Astrocyte of the cerebellum (primary cell): ENCODE measurements at regions not wholly inside any gene's neighbourhood (a gene's known extent, or its start where the extent isn't known, plus 50 kb on each side); places are given as distances from the start of the nearest gene placed in this dataset.

Experiments
- DNase-seq: peaks from one replicate; pipeline ENCODE4 v3.0.0-alpha.2; 2011; ENCODE audit warnings: low read depth
- H3K4me3 ChIP-seq: 2 replicates; pipeline ENCODE4 v1.5.1; 2011; ENCODE audit warnings: mild to moderate bottlenecking, low read depth, low read length, moderate library complexity
- CTCF ChIP-seq: IDR thresholded peaks from 2 replicates; pipeline ENCODE4 v1.5.1; 2012; ENCODE audit warnings: low read length, low read depth, moderate library complexity, mild to moderate bottlenecking; ENCODE audit errors: missing control alignments
- in situ Hi-C: cut with HindIII; loops from 2 replicates; pipeline ENCODE4 v1.10.0; 2017; ENCODE audit warnings: low sequenced_read_pairs

DNA sequence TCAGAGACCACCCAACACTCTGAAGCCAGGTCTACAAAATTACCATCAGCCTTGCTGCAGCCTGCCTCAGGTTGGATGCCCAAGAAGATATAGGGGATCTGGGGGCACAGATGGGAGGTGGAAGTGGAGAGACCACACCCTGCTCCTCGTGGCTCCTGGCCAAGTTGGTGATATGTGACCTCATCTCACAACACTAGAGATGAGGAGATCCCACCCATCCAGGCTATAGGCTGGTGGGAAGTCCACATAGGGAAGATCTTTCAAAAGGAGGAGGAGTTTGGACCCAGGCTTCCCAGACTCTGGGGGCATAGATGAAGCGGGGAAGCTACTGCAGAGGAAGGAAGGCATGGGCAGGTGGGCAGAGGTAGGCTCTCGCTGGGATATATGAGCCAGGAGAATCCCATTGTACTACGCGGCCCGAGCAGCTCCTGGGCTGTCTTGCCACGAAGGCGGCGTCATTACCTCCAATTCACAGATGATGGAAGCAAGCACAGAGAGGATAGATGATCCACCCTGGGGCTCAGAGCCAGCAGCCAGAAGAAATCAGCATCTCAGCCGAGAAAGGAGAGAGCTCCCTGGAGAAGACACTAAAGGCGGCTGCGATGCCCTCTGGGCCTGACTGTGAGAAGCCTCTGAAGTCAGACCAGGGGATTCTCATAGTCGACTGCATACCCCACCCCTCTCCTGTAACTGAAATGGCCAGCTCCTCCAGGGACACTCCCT lies 96.0 kb downstream of the RHOB start:
- in situ Hi-C loops: no loop called here
- TF ChIP-seq CTCF: no peak
- DNase-seq: no peak
- no peak overlapping the region for H3K4me3 ChIP-seq

DNA sequence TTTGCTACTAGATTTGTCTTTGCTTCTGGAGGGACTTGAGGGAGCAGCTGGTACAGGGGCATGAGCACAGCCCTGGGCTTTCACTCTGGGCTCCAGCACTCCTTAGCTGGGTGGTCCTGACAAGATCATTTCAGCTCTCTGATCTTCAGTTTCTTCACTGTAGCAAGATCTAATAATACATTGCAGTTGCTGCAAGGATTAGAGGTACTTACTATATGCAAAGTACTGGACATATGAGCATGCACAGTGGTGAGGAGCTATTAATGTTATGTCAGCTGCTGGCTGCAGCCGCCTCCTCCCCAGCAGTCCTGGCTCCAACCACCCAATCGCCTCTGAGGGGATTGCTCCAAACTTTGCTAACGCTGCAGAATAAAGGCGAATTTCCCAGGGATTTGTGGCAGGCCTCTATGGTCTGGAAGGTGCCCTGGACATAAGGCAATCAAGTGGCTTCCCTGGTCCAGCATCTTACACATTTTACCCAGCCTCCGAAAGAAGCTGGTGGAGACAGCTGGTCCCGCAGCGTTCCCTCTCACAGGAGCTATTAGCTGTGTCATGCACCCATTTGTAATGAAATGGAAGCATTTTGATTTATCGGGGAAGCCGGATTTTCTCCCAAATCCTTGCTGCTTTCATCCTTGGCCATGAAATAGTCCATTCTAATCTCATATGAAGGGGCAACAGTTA lies 96.7 kb downstream of the RHOB start:
- TF ChIP-seq CTCF: no peak
- H3K4me3 ChIP-seq: no peak overlapping the region
- in situ Hi-C loops: no loop called here
- no peak for DNase-seq

DNA sequence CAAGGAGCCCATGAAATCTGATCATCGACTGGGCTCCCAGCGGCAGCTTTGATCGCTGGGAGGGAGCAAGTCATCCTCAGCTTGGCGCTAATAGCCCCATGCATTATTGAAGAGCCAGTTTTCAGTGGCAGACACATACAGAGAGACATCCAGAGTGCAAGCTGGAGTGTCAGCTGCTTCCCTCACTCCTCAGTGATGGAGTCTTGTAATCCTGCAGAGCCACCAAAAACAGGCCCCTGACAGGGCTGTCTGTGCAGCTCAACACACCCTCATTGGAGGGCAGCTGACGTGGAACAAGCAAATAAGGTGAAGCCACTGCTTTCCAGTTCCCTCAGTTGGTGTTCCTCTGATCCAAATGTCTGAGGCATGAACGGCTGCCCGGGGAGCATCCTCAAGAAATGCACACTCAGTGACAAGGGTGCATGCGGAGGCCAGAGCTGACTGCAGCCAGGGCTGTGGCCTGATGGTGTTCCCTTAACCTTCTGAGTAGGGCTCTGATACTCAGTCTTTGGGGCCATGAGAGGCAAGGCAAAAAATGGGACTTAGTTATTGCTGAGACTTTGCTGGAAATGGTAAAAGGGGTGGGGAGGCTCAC lies 97.4 kb downstream of the RHOB start:
- TF ChIP-seq CTCF: no peak
- no peak overlapping the region for H3K4me3 ChIP-seq
- no peak for DNase-seq
- in situ Hi-C loops: no loop called here

DNA sequence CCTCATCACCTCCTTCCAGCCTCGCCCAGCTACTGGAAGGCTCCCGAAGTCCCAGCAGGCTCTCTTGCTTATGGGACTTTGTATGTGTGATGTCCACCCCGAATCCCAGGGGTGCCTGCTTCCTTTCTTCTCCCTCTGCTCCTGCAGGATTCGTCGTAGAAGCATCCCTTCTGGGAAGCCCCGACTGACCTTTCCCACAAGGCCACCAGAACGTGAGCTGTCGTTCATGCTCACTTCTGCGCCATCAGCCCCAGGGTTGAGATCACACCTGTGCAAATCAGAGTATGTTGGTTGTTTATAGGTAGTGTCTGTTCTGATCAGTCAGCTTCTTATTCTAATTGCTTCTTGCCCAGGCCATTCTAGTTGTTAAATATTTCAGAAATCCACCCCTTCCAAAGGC lies 101.8 kb downstream of the HS1BP3 start:
- no peak for DNase-seq
- in situ Hi-C loops: no loop called here
- H3K4me3 ChIP-seq: no peak overlapping the region
- no peak for TF ChIP-seq CTCF

- no peak overlapping the region for H3K4me3 ChIP-seq
- in situ Hi-C loops: no loop called here
- TF ChIP-seq CTCF: no peak
- no peak for DNase-seq
Measured at GRCh38 chr2:20549691-20550348, 101.1 kb downstream of the HS1BP3 start.

DNA sequence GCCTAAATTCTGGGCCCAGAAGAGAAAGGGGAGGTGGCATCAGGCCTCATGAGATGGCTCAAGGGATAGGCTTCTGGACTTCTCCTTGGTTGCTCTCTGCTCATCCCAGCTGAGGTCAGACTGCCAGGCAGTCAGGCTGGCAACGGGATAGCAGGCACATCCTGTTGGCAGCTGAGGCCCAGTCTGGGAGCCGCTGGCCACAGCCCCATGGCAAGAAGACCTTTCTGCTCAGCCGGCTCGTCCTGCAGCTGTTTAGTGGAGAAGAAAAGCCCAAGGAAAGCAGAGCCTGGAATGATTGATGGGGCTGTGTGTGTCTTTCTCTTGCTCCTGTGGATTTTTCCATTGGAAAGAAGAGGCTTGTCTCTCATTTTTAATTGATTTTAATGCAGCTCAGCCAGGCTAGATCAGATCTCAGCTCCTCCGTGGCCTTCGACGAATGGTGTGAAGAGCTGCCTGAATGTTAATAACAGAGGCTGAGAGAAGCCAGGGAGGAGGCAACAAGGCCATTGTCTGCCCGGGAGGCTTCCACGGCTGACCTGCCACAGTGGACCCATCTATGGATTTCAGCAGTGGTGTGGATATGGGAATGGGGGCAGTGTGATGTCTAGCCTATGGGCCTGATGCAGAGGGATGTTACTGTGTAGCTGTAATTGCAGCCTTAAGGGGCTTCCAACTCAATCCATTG lies 99.5 kb downstream of the HS1BP3 start:
- no peak for TF ChIP-seq CTCF
- no peak overlapping the region for H3K4me3 ChIP-seq
- in situ Hi-C loops: no loop called here
- DNase-seq: no peak
